Heart left ventricle (tissue), 16 donors: ENCODE measurements at regions not wholly inside any gene's neighbourhood (a gene's known extent, or its start where the extent isn't known, plus 50 kb on each side); places are given as distances from the start of the nearest gene placed in this dataset.

Experiments
- ATAC-seq, 4 donors: fragments of 200-7000 bp; cut with Tn5 transposase; one replicate each; pipeline ENCODE4 v1.9.1; 2020 to 2022; ENCODE audit warnings: moderate library complexity in 4 of 4, mild to moderate bottlenecking in 3 of 4, moderate number of reproducible peaks in 1 of 4
- DNase-seq, 5 donors: peaks; one replicate each; pipeline ENCODE4 v3.0.0-alpha.2; 2020
- H3K27ac ChIP-seq, 12 donors: fragments of 200-600 bp; sonication (generic) in 4 of 12; one replicate each; pipeline versions ENCODE4 v1.5.0 to v1.8.0; 2016 to 2022; ENCODE audit warnings: mild to moderate bottlenecking in 2 of 12
- H3K27me3 ChIP-seq, 9 donors: fragments of 200-600 bp; sonication (generic) in 2 of 9; one replicate each; pipeline versions ENCODE4 v1.5.1 to v1.8.0; 2016 to 2022; ENCODE audit warnings: mild to moderate bottlenecking in 3 of 9
- H3K36me3 ChIP-seq, 9 donors: fragments of 200-600 bp; sonication (generic) in 2 of 9; one replicate each; pipeline versions ENCODE4 v1.5.0 to v1.8.0; 2018 to 2022; ENCODE audit warnings: mild to moderate bottlenecking in 2 of 9
- H3K4me1 ChIP-seq, 12 donors: fragments of 200-600 bp; sonication (generic) in 4 of 12; one replicate each; pipeline versions ENCODE4 v1.5.0 to v1.8.0; 2016 to 2022; ENCODE audit warnings: mild to moderate bottlenecking in 3 of 12
- H3K4me3 ChIP-seq, 12 donors: fragments of 200-600 bp; sonication (generic) in 4 of 12; one replicate each; pipeline versions ENCODE4 v1.5.0 to v1.8.0; 2017 to 2022; ENCODE audit warnings: mild to moderate bottlenecking in 9 of 12, moderate library complexity in 4 of 12
- H3K9me3 ChIP-seq, 12 donors: fragments of 200-600 bp; sonication (generic) in 4 of 12; one replicate each; pipeline versions ENCODE4 v1.5.0 to v1.8.0; 2016 to 2022; ENCODE audit warnings: mild to moderate bottlenecking in 1 of 12
- CTCF ChIP-seq, 12 donors: fragments of 200-600 bp; sonication (generic) in 4 of 12; IDR thresholded peaks; one replicate each; pipeline versions ENCODE4 v1.5.0 to v1.8.0; 2018 to 2022; ENCODE audit warnings: antibody characterized with exemption in 12 of 12, mild to moderate bottlenecking in 5 of 12
- POLR2A ChIP-seq, 2 donors: fragments of 450-650 bp; IDR thresholded peaks; one replicate each; pipeline ENCODE4 v1.6.1; 2017; ENCODE audit warnings: antibody characterized with exemption in 2 of 2, mild to moderate bottlenecking in 2 of 2, moderate library complexity in 2 of 2
- WGBS, 4 donors: extraction: QIAGEN DNeasy Blood & Tissue Kit in 2 of 4; methylation state at CpG; one replicate each; pipeline versions ENCODE4 v1.1.5 to v1.1.7; 2013 to 2018; 5-methylcytosine and 5-hydroxymethylcytosine counted together
- intact Hi-C, 10 donors: fragments of 100-400 bp; cut with DNase I; formaldehyde crosslinking; loops; one replicate each; pipeline versions ENCODE4 v1.11.1 to v1.14.2; 2022
- donor health status: ischemic (EF 13 %, LVEDD 7.1; RV severe dilation, severe dysfunction).
- donor health status: healthy with polysubstance abuse.
- donor health status: DM: no; HTN: yes; CAD: no.
- donor health status: DM: no; HTN: no; CAD: no.
- donor health status: ischemic (EF 25% LVEDD 6.9; RV normal size, moderate dysfunction).
- donor health status: ischemic (EF 25% LVEDD 5.7; RV mildly dilated, moderate dysfunction).
- donor health status: healthy.
- donor health status: DM: yes; HTN: yes; CAD: no.
- donor health status: ischemic (EF 35%, LVEDD 5.7; RV mildly dilated, moderate dysfunction).
- donor health status: nonischemic (EF 11% LVEDD 7.7; RV severe dilation, severe dysfunction).
- donor health status: DM: yes; HTN: yes; CAD: no.
- donor health status: PGD.
- donor health status: ischemic (EF 29% LVEDD 5.4; RV normal size, mild dysfunction).
- donor health status: nonischemic (EF 23%, LVEDD 6.1; RV moderate dilation, normal function).

- ATAC-seq (no peak), DNase-seq (no peak)
- TF ChIP-seq POLR2A (IDR thresholded peaks at IDR 0.05) (no peak), CTCF (IDR thresholded peaks at IDR 0.05) (no peak)
- WGBS, 4 donors = 83 to 100% (median 87%) methylated on average over 4 of the region's 4 CpGs
- Histone ChIP-seq H3K4me3 (no peak overlapping the region), H3K36me3 (no peaks in the 10 kb centered on the region), H3K9me3 (no peaks in the 10 kb centered on the region), H3K27me3 (peaks cover 0 to 9% (median 0%) of the 10 kb centered on the region in 9 donors), H3K4me1 (no peaks in the 10 kb centered on the region), H3K27ac (no peak overlapping the region)
- intact Hi-C loops = no loop called here
These were observed 96.0 kb downstream of the RASGEF1B start for GRCh38 chr4:81375745-81376144.

DNA sequence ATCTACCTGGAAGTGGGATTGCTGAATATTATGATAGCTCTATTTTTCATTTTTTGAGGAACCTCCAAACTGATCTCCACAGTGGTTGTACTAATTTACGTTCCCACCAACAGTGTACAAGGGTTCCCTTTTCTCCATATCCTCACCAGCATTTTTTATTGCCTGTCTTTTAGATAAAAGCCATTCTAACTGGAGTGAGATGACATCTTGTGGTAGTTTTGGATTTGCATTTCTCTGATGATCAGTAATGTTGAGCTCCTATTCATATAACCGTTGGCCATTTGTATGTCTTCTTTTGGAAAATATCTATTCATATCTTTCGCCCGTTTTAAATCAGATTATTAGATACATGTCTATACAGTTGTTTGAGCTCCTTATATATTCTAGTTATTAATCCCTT is 101.8 kb downstream of the RASGEF1B start:
- Histone ChIP-seq H3K27me3 (peaks cover 0 to 5% (median 0%) of the 10 kb centered on the region in 9 donors), H3K27ac (no peak overlapping the region), H3K36me3 (no peaks in the 10 kb centered on the region), H3K4me1 (no peaks in the 10 kb centered on the region), H3K9me3 (no peaks in the 10 kb centered on the region), H3K4me3 (no peak overlapping the region)
- ATAC-seq (no peak), DNase-seq (no peak)
- TF ChIP-seq POLR2A (IDR thresholded peaks at IDR 0.05) (no peak), CTCF (IDR thresholded peaks at IDR 0.05) (no peak)
- intact Hi-C loops = no loop called here
- WGBS, 4 donors = 76 to 90% (median 84%) methylated on average over 4 of the region's 4 CpGs

GRCh38 chr4:81366779-81367178 is 104.9 kb downstream of the RASGEF1B start:
- H3K36me3 ChIP-seq = no peaks in the 10 kb centered on the region
- H3K4me3 ChIP-seq = no peak overlapping the region
- 84 to 91% (median 91%) methylated on average over 4 of the region's 4 CpGs for WGBS, 4 donors
- no peaks in the 10 kb centered on the region for H3K4me1 ChIP-seq
- TF ChIP-seq CTCF (IDR thresholded peaks at IDR 0.05) (no peak), POLR2A (IDR thresholded peaks at IDR 0.05) (no peak)
- peaks cover 0 to 5% (median 0%) of the 10 kb centered on the region in 9 donors for H3K27me3 ChIP-seq
- H3K9me3 ChIP-seq = no peaks in the 10 kb centered on the region
- intact Hi-C loops = no loop called here
- no peak overlapping the region for H3K27ac ChIP-seq
- ATAC-seq (no peak), DNase-seq (no peak)

DNA sequence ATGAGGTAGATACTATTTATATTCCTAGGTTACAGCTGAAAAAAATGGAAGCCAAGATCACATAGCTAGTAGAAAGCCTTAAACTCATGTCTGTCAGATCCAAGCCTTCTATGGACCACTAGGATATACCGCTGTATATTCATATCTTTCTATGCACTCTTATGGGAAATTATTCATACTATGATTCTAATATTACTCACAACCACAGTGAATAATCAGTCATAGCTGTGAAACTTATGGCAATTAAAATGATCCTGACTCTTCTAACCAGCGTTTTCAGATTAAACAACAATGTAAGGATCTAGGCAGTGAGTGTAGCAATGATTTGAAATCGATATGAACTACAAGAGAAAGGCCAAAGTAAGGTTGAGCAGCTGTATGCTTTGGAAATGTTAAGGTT is 111.0 kb downstream of the RASGEF1B start:
- 76 to 85% (median 82%) methylated on average over 3 of the region's 3 CpGs for WGBS, 4 donors
- ATAC-seq = no peak
- intact Hi-C loops = no loop called here
- Histone ChIP-seq H3K4me1 (no peaks in the 10 kb centered on the region), H3K27ac (no peak overlapping the region), H3K4me3 (no peak overlapping the region), H3K27me3 (peaks cover 0 to 5% (median 0%) of the 10 kb centered on the region in 9 donors), H3K36me3 (no peaks in the 10 kb centered on the region), H3K9me3 (no peaks in the 10 kb centered on the region)
- no peak for DNase-seq
- TF ChIP-seq POLR2A (IDR thresholded peaks at IDR 0.05) (no peak), CTCF (IDR thresholded peaks at IDR 0.05) (no peak)
